ENCODE measurements at regions not wholly inside any gene's neighbourhood (a gene's known extent, or its start where the extent isn't known, plus 50 kb on each side); places are given as distances from the start of the nearest gene placed in this dataset.

GRCh38 chr14:49381778-49382177 lies 204.4 kb downstream of the RPS29 start:
- DNase-seq, result no peak

- DNase-seq, result no peak
Observed at GRCh38 chr14:49367696-49368095, 218.5 kb downstream of the RPS29 start.

- DNase-seq, result no peak
Observed at GRCh38 chr14:49366416-49366815, 219.8 kb downstream of the RPS29 start.

- DNase-seq, result no peak
Observed at GRCh38 chr14:49364752-49365117, 221.4 kb downstream of the RPS29 start.

- no peak for DNase-seq
Observed at GRCh38 chr14:49363821-49364751, 222.1 kb downstream of the RPS29 start.

- DNase-seq, result no peak
Observed at GRCh38 chr14:49362916-49363315, 223.3 kb downstream of the RPS29 start.

- DNase-seq, result no peak
Observed at GRCh38 chr14:49339130-49339529, 247.1 kb downstream of the RPS29 start.

GRCh38 chr14:49319810-49320209 lies 266.4 kb downstream of the RPS29 start:
- DNase-seq, result no peak

- no peak for DNase-seq
Observed at GRCh38 chr14:49315570-49315969, 270.6 kb downstream of the RPS29 start.

GRCh38 chr14:49314737-49315136 lies 271.4 kb downstream of the RPS29 start:
- peak; percentile 7 to 22 (median 9) for DNase-seq

- no peak for DNase-seq
Observed at GRCh38 chr14:49313108-49313507, 273.1 kb downstream of the RPS29 start.

GRCh38 chr14:49310298-49310697 lies 275.9 kb downstream of the RPS29 start:
- DNase-seq, result no peak

- peak in 2 of 3 donors; percentile 1 to 12 for DNase-seq
Observed at GRCh38 chr14:49306152-49306751, 279.9 kb downstream of the RPS29 start.

- peak; percentile 35 to 71 (median 48) for DNase-seq
Observed at GRCh38 chr14:49303946-49304516, 282.1 kb downstream of the RPS29 start.

GRCh38 chr14:49297102-49297501 lies 289.1 kb downstream of the RPS29 start:
- no peak for DNase-seq

- no peak for DNase-seq
Observed at GRCh38 chr14:49294621-49295148, 291.5 kb downstream of the RPS29 start.

GRCh38 chr14:49287004-49287403 lies 299.2 kb downstream of the RPS29 start:
- DNase-seq, result no peak

- no peak for DNase-seq
Observed at GRCh38 chr14:49286257-49286983, 299.8 kb downstream of the RPS29 start.

GRCh38 chr14:49280566-49280965 lies 305.6 kb downstream of the RPS29 start:
- no peak for DNase-seq

GRCh38 chr14:49250517-49250916 lies 335.7 kb downstream of the RPS29 start:
- no peak for DNase-seq

- peak in 1 of 3 donors; percentile 39 for DNase-seq
Observed at GRCh38 chr14:49250109-49250508, 336.1 kb downstream of the RPS29 start.

- no peak for DNase-seq
Observed at GRCh38 chr14:49249022-49249421, 337.2 kb downstream of the RPS29 start.

Measured in muscle of back (tissue), 3 donors.